Thyroid gland (tissue), 4 donors: ENCODE measurements at regions not wholly inside any gene's neighbourhood (a gene's known extent, or its start where the extent isn't known, plus 50 kb on each side); places are given as distances from the start of the nearest gene placed in this dataset.

Experiments used
- DNase-seq, 2 donors: peaks; one replicate each; pipeline ENCODE4 v3.0.0-alpha.2; 2019
- H3K27ac ChIP-seq, 3 donors: fragments of 200-600 bp; sonication (generic); 1 replicate in 2 of 3; 2 replicates in 1 of 3; pipeline ENCODE4 v1.5.1; 2016 to 2019; ENCODE audit warnings: mild to moderate bottlenecking in 1 of 3, moderate library complexity in 1 of 3
- H3K27me3 ChIP-seq: fragments of 200-600 bp; sonication (generic); one replicate; pipeline ENCODE4 v1.5.1; 2019
- H3K36me3 ChIP-seq, 2 donors: fragments of 200-600 bp; sonication (generic); one replicate each; pipeline ENCODE4 v1.5.1; 2016 to 2019
- H3K4me1 ChIP-seq, 2 donors: fragments of 200-600 bp; sonication (generic); one replicate each; pipeline ENCODE4 v1.5.1; 2017 to 2019
- H3K4me3 ChIP-seq, 3 donors: fragments of 200-600 bp; sonication (generic); replicated peaks in 1 of 3; 1 replicate in 2 of 3; 2 replicates in 1 of 3; pipeline ENCODE4 v1.5.1; 2016; ENCODE audit warnings: mild to moderate bottlenecking in 1 of 3
- H3K9me3 ChIP-seq: fragments of 200-600 bp; sonication (generic); one replicate; pipeline ENCODE4 v1.5.1; 2017
- CTCF ChIP-seq, 6 experiments: fragments of 200-600 bp in 3 of 6; fragments of 450-650 bp in 3 of 6; sonication (generic) in 3 of 6; IDR thresholded peaks; one replicate each; pipeline ENCODE4 v1.5.1; 2016 to 2019; ENCODE audit warnings: antibody characterized with exemption in 6 of 6, mild to moderate bottlenecking in 2 of 6, inconsistent platforms in 1 of 6, moderate library complexity in 1 of 6
- POLR2A ChIP-seq, 2 donors: fragments of 450-650 bp; IDR thresholded peaks; one replicate each; pipeline ENCODE4 v1.6.1; 2017; ENCODE audit warnings: antibody characterized with exemption in 2 of 2, mild to moderate bottlenecking in 2 of 2, moderate library complexity in 1 of 2
- WGBS, 2 donors: methylation state at CpG; one replicate each; pipeline ENCODE4 v1.1.5; 2017; 5-methylcytosine and 5-hydroxymethylcytosine counted together
- intact Hi-C: fragments of 100-400 bp; cut with DNase I; formaldehyde crosslinking; loops from one replicate; pipeline ENCODE4 v1.15.1; 2023

GRCh38 chr6:63451238-63451637, 121.0 kb upstream of the LOC128125822 start:
- no peak for DNase-seq
- H3K27ac ChIP-seq: no peak overlapping the region
- no peaks in the 10 kb centered on the region for H3K9me3 ChIP-seq
- no peaks in the 10 kb centered on the region for H3K4me1 ChIP-seq
- no peaks in the 10 kb centered on the region for H3K36me3 ChIP-seq
- H3K27me3 ChIP-seq: no peaks in the 10 kb centered on the region
- no peak for TF ChIP-seq CTCF (IDR thresholded peaks at IDR 0.05)
- no peak for TF ChIP-seq POLR2A (IDR thresholded peaks at IDR 0.05)
- intact Hi-C loops: no loop called here
- no peak overlapping the region for H3K4me3 ChIP-seq

GRCh38 chr6:63452125-63452524, 120.2 kb upstream of the LOC128125822 start:
- Histone ChIP-seq H3K4me3 (no peak overlapping the region), H3K9me3 (no peaks in the 10 kb centered on the region), H3K27me3 (no peaks in the 10 kb centered on the region), H3K27ac (no peak overlapping the region), H3K4me1 (no peaks in the 10 kb centered on the region), H3K36me3 (no peaks in the 10 kb centered on the region)
- intact Hi-C loops: no loop called here
- TF ChIP-seq CTCF (IDR thresholded peaks at IDR 0.05) (no peak), POLR2A (IDR thresholded peaks at IDR 0.05) (no peak)
- DNase-seq: no peak
- WGBS, 2 donors: 74 to 81% methylated on average over 4 of the region's 4 CpGs

GRCh38 chr6:63456734-63457133, 115.5 kb upstream of the LOC128125822 start:
- no peak overlapping the region for H3K27ac ChIP-seq
- intact Hi-C loops: no loop called here
- TF ChIP-seq POLR2A (IDR thresholded peaks at IDR 0.05) (no peak), CTCF (IDR thresholded peaks at IDR 0.05) (no peak)
- H3K9me3 ChIP-seq: no peaks in the 10 kb centered on the region
- H3K4me1 ChIP-seq: no peaks in the 10 kb centered on the region
- no peak for DNase-seq
- H3K4me3 ChIP-seq: no peak overlapping the region
- H3K27me3 ChIP-seq: no peaks in the 10 kb centered on the region
- H3K36me3 ChIP-seq: no peaks in the 10 kb centered on the region

GRCh38 chr6:63458480-63459115, 113.7 kb upstream of the LOC128125822 start:
- no peak overlapping the region for H3K4me3 ChIP-seq
- H3K27me3 ChIP-seq: no peaks in the 10 kb centered on the region
- H3K9me3 ChIP-seq: no peaks in the 10 kb centered on the region
- no peaks in the 10 kb centered on the region for H3K4me1 ChIP-seq
- TF ChIP-seq POLR2A (IDR thresholded peaks at IDR 0.05) (no peak), CTCF (IDR thresholded peaks at IDR 0.05) (no peak)
- no peak overlapping the region for H3K27ac ChIP-seq
- intact Hi-C loops: no loop called here
- DNase-seq: no peak
- 86 to 89% methylated on average over 6 of the region's 6 CpGs for WGBS, 2 donors
- H3K36me3 ChIP-seq: no peaks in the 10 kb centered on the region

- Histone ChIP-seq H3K27me3 (no peaks in the 10 kb centered on the region), H3K4me3 (no peak overlapping the region), H3K4me1 (no peaks in the 10 kb centered on the region), H3K36me3 (no peaks in the 10 kb centered on the region), H3K27ac (no peak overlapping the region), H3K9me3 (no peaks in the 10 kb centered on the region)
- no peak for DNase-seq
- WGBS, 2 donors: 92 to 98% methylated on average over 5 of the region's 5 CpGs
- intact Hi-C loops: no loop called here
- TF ChIP-seq CTCF (IDR thresholded peaks at IDR 0.05) (no peak), POLR2A (IDR thresholded peaks at IDR 0.05) (no peak)
These were observed 112.5 kb upstream of the LOC128125822 start for GRCh38 chr6:63459814-63460213.
